ENCODE measurements at regions not wholly inside any gene's neighbourhood (a gene's known extent, or its start where the extent isn't known, plus 50 kb on each side); places are given as distances from the start of the nearest gene placed in this dataset.

GRCh38 chr9:561427-561826 lies 280.1 kb upstream of the DMRT1 start:
- TF ChIP-seq CBX8 (IDR thresholded peaks at IDR 0.05; ENCODE audit: borderline replicate concordance, low read depth, low read length) (no peak), ATF3 (IDR thresholded peaks at IDR 0.05; ENCODE audit: insufficient read depth, low read depth, low read length) (no peak), POLR2A (IDR thresholded peaks at IDR 0.05; ENCODE audit: control extremely low read depth in 1 of 2, low read depth in 2 of 2, low read length in 2 of 2) (no peak), TAF1 (IDR thresholded peaks at IDR 0.05; ENCODE audit: low read depth, low read length) (no peak), CHD2 (IDR thresholded peaks at IDR 0.05; ENCODE audit: low read length) (no peak), CTCF (IDR thresholded peaks at IDR 0.05; ENCODE audit: control extremely low read depth in 1 of 3, insufficient read depth in 1 of 3, low read depth in 1 of 3, low read length in 3 of 3) (no peak), MAX (IDR thresholded peaks at IDR 0.05) (no peak), CBX5 (IDR thresholded peaks at IDR 0.05; ENCODE audit: low read depth, low read length) (no peak), RXRA (IDR thresholded peaks at IDR 0.05; ENCODE audit: insufficient read depth, low read depth, low read length) (no peak), RFX5 (IDR thresholded peaks at IDR 0.05; ENCODE audit: borderline replicate concordance, low read depth, low read length) (no peak), TEAD4 (IDR thresholded peaks at IDR 0.05; ENCODE audit: low read depth, low read length) (no peak), EZH2 (IDR thresholded peaks at IDR 0.05; ENCODE audit: low read depth, low read length, severe bottlenecking) (no peak), POLR2AphosphoS5 (IDR thresholded peaks at IDR 0.05; ENCODE audit: low read depth, low read length) (no peak)

Data from H1 (cell line).